ENCODE measurements at regions not wholly inside any gene's neighbourhood (a gene's known extent, or its start where the extent isn't known, plus 50 kb on each side); places are given as distances from the start of the nearest gene placed in this dataset.
"Not testable (repeated sequence)": the region's sequence is repeated elsewhere in the genome, so short reads cannot be mapped to it uniquely, and the experiment has no call there.

- H3K27me3 ChIP-seq (ENCODE audit: insufficient read depth, low read length) = no peaks in the 10 kb centered on the region
- H3K4me1 ChIP-seq (ENCODE audit: insufficient read depth, low read length) = no peaks in the 10 kb centered on the region
- no peak overlapping the region for H3K4me3 ChIP-seq (ENCODE audit: low read length)
- no peak overlapping the region for H3K9ac ChIP-seq (ENCODE audit: low read depth, low read length)
- no peak overlapping the region for H3K27ac ChIP-seq (ENCODE audit: low read depth, low read length)
- no peaks in the 10 kb centered on the region for H3K36me3 ChIP-seq (ENCODE audit: insufficient read depth, low read length)
- H3K9me3 ChIP-seq (ENCODE audit: insufficient read depth, low read depth, low read length) = no peaks in the 10 kb centered on the region
- WGBS = no CpG with 5 or more reads among the region's 1 CpG
These were observed 525.8 kb downstream of the NLGN4X start for GRCh38 chrX:5702890-5703289.

- Histone ChIP-seq H3K36me3 (ENCODE audit: insufficient read depth, low read length) (no peaks in the 10 kb centered on the region), H3K27me3 (ENCODE audit: insufficient read depth, low read length) (no peaks in the 10 kb centered on the region), H3K27ac (ENCODE audit: low read depth, low read length) (no peak overlapping the region), H3K4me1 (ENCODE audit: insufficient read depth, low read length) (no peaks in the 10 kb centered on the region), H3K9me3 (ENCODE audit: insufficient read depth, low read depth, low read length) (no peaks in the 10 kb centered on the region), H3K4me3 (ENCODE audit: low read length) (no peak overlapping the region), H3K9ac (ENCODE audit: low read depth, low read length) (no peak overlapping the region)
- 93% methylated on average over 7 of the region's 7 CpGs for WGBS
These were observed 532.7 kb downstream of the NLGN4X start for GRCh38 chrX:5695971-5696370.

- Histone ChIP-seq H3K27ac (ENCODE audit: low read depth, low read length) (no peak overlapping the region), H3K4me3 (ENCODE audit: low read length) (no peak overlapping the region), H3K4me1 (ENCODE audit: insufficient read depth, low read length) (no peaks in the 10 kb centered on the region), H3K27me3 (ENCODE audit: insufficient read depth, low read length) (no peaks in the 10 kb centered on the region), H3K9me3 (ENCODE audit: insufficient read depth, low read depth, low read length) (no peaks in the 10 kb centered on the region), H3K36me3 (ENCODE audit: insufficient read depth, low read length) (no peaks in the 10 kb centered on the region), H3K9ac (ENCODE audit: low read depth, low read length) (no peak overlapping the region)
- WGBS = 98% methylated on average over 2 of the region's 2 CpGs
These were observed 544.7 kb downstream of the NLGN4X start for GRCh38 chrX:5683996-5684395.

- Histone ChIP-seq H3K27ac (ENCODE audit: low read depth, low read length) (no peak overlapping the region), H3K9ac (ENCODE audit: low read depth, low read length) (no peak overlapping the region), H3K4me1 (ENCODE audit: insufficient read depth, low read length) (no peaks in the 10 kb centered on the region), H3K9me3 (ENCODE audit: insufficient read depth, low read depth, low read length) (no peaks in the 10 kb centered on the region), H3K4me3 (ENCODE audit: low read length) (no peak overlapping the region), H3K36me3 (ENCODE audit: insufficient read depth, low read length) (no peaks in the 10 kb centered on the region), H3K27me3 (ENCODE audit: insufficient read depth, low read length) (no peaks in the 10 kb centered on the region)
- WGBS = 67% methylated on average over 3 of the region's 3 CpGs
These were observed 547.5 kb downstream of the NLGN4X start for GRCh38 chrX:5681159-5681558.

- WGBS = 86% methylated on average over 3 of the region's 3 CpGs
- H3K36me3 ChIP-seq (ENCODE audit: insufficient read depth, low read length) = no peaks in the 10 kb centered on the region
- H3K4me1 ChIP-seq (ENCODE audit: insufficient read depth, low read length) = no peaks in the 10 kb centered on the region
- no peaks in the 10 kb centered on the region for H3K27me3 ChIP-seq (ENCODE audit: insufficient read depth, low read length)
- no peak overlapping the region for H3K4me3 ChIP-seq (ENCODE audit: low read length)
- no peak overlapping the region for H3K27ac ChIP-seq (ENCODE audit: low read depth, low read length)
- no peak overlapping the region for H3K9ac ChIP-seq (ENCODE audit: low read depth, low read length)
- no peaks in the 10 kb centered on the region for H3K9me3 ChIP-seq (ENCODE audit: insufficient read depth, low read depth, low read length)
These were observed 554.6 kb downstream of the NLGN4X start for GRCh38 chrX:5674036-5674435.

DNA sequence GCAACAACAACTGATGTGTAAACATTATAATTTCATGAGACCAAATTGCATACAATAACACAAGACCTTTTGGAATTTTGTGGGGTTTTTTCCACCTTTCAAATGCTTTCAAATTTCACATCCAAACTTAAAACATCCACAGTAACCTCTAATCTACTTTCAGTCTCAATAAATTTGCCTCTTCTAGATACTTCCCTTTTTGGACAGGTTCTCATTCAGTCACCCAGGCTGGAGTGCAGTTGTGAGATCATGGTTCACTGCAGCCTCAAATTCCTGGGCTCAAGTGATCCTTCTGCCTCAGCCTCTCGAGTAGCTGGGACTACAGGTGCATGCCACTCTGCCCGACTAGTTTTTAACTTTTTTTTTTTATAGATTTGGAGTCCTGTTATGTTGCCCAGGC lies 556.6 kb downstream of the NLGN4X start:
- Histone ChIP-seq H3K4me3 (ENCODE audit: low read length) (no peak overlapping the region), H3K36me3 (ENCODE audit: insufficient read depth, low read length) (no peaks in the 10 kb centered on the region), H3K4me1 (ENCODE audit: insufficient read depth, low read length) (no peaks in the 10 kb centered on the region), H3K9ac (ENCODE audit: low read depth, low read length) (no peak overlapping the region), H3K27ac (ENCODE audit: low read depth, low read length) (no peak overlapping the region), H3K9me3 (ENCODE audit: insufficient read depth, low read depth, low read length) (no peaks in the 10 kb centered on the region), H3K27me3 (ENCODE audit: insufficient read depth, low read length) (no peaks in the 10 kb centered on the region)
- WGBS = 95% methylated on average over 2 of the region's 2 CpGs

DNA sequence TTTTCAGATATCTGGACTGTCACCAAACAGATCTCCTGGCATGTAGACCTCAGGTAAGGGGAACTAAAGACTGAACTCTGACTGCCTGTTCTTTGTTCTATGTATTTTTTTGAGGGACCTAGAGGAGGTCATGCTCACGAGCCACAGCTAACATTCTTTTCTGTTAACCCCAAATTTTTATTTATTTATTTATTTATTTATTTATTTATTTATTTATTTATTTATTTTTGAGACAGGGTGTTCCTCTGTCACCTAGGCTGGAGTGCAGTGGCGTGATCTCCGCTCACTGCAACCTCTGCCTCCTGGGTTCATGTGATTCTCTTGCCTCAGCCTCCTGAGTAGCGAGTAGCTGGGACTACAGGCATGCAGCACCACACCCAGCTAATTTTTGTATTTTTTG lies 562.0 kb downstream of the NLGN4X start:
- H3K4me3 ChIP-seq (ENCODE audit: low read length); H3K27me3 ChIP-seq (ENCODE audit: insufficient read depth, low read length); H3K36me3 ChIP-seq (ENCODE audit: insufficient read depth, low read length); H3K9me3 ChIP-seq (ENCODE audit: insufficient read depth, low read depth, low read length); H3K4me1 ChIP-seq (ENCODE audit: insufficient read depth, low read length); H3K9ac ChIP-seq (ENCODE audit: low read depth, low read length); H3K27ac ChIP-seq (ENCODE audit: low read depth, low read length): not testable (repeated sequence)
- 93% methylated on average over 3 of the region's 4 CpGs for WGBS

DNA sequence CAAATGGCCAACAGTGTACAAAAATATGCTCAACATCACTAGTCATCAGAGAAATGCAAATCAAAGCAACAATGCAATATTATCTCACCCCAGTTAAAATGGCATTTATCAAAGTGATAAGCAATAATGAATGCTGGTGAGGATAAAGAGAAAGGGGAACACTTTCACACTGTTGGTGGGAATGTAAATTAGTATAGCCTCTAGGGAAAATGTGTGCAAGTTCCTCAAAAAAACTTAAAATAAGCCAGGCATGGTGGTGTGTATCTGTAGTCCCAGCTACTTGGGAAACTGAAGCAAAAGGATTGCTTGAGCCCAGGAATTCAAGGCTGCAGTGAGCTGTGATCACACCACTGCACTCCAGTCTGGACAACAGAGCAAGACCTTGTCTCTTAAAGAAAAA lies 572.1 kb downstream of the NLGN4X start:
- Histone ChIP-seq H3K4me3 (ENCODE audit: low read length) (no peak overlapping the region), H3K36me3 (ENCODE audit: insufficient read depth, low read length) (no peaks in the 10 kb centered on the region), H3K27me3 (ENCODE audit: insufficient read depth, low read length) (no peaks in the 10 kb centered on the region), H3K4me1 (ENCODE audit: insufficient read depth, low read length) (no peaks in the 10 kb centered on the region), H3K9me3 (ENCODE audit: insufficient read depth, low read depth, low read length) (no peaks in the 10 kb centered on the region), H3K9ac (ENCODE audit: low read depth, low read length) (no peak overlapping the region), H3K27ac (ENCODE audit: low read depth, low read length) (no peak overlapping the region)

- H3K36me3 ChIP-seq (ENCODE audit: insufficient read depth, low read length) = no peaks in the 10 kb centered on the region
- no peaks in the 10 kb centered on the region for H3K27me3 ChIP-seq (ENCODE audit: insufficient read depth, low read length)
- no peaks in the 10 kb centered on the region for H3K9me3 ChIP-seq (ENCODE audit: insufficient read depth, low read depth, low read length)
- peak overlapping the region; percentile 68; the same call in 1 of the 2 replicates for H3K27ac ChIP-seq (ENCODE audit: low read depth, low read length)
- no peak overlapping the region for H3K4me3 ChIP-seq (ENCODE audit: low read length)
- H3K4me1 ChIP-seq (ENCODE audit: insufficient read depth, low read length) = peaks cover 22% of the 10 kb centered on the region
- no peak overlapping the region for H3K9ac ChIP-seq (ENCODE audit: low read depth, low read length)
- 78% methylated on average over 3 of the region's 3 CpGs for WGBS
These were observed 577.8 kb downstream of the NLGN4X start for GRCh38 chrX:5650904-5651303.

DNA sequence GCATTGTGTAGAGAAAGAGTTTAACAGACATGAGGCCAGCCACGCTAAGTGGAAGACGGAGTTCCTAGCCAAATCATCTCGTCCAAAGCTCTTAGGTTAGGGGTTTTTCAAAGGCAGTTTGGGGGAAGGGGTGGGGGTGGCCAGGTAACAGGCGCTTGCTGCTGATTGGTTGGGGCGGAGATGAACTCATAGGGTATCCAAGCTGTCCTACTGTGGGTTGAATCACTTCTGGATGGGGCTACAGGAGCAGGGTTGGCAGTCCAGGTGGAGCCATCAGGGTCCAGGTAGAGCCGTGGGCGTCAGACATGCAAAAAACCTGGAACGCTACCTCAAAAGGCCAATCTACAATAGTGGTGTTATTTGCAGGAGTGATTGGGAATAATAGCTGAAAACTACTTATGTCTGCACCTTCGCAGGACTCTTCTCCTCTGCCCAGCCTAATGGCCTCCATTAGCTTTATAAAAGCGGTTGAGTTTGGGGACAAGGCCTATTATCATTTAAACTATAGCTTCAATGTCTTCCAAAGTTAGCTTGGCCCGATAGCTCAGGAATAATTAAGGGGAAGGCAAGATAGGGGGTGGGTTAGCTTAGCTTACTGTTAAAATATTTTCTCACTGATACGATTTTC lies 579.6 kb downstream of the NLGN4X start:
- H3K9me3 ChIP-seq (ENCODE audit: insufficient read depth, low read depth, low read length) = no peaks in the 10 kb centered on the region
- peak overlapping the region; percentile 64 for H3K9ac ChIP-seq (ENCODE audit: low read depth, low read length)
- no peaks in the 10 kb centered on the region for H3K27me3 ChIP-seq (ENCODE audit: insufficient read depth, low read length)
- 33% methylated on average over 9 of the region's 12 CpGs for WGBS
- H3K4me1 ChIP-seq (ENCODE audit: insufficient read depth, low read length) = peaks cover 28% of the 10 kb centered on the region
- peak overlapping the region; percentile 84; the same call in 1 of the 2 replicates for H3K27ac ChIP-seq (ENCODE audit: low read depth, low read length)
- H3K4me3 ChIP-seq (ENCODE audit: low read length) = peak overlapping the region; percentile 36
- no peaks in the 10 kb centered on the region for H3K36me3 ChIP-seq (ENCODE audit: insufficient read depth, low read length)

DNA sequence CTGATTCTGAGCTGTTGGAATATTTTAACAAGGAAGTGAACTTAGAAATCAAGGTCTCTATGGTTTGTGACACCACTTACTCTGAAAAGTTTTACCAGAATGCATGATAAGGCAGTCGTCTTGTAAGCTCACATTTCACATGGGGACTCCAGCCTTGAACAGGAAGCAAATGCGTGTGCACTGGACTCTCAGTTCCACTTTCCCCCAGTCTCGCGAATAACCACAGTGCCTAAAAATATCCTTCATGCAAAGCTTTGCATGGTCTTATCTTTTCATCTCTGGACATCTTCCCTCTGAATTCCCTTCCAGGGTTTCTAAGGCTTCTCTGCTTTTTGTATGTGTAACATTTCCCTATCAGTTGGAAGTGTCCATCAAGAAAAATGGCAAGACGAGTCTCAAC lies 581.8 kb downstream of the NLGN4X start:
- H3K4me3 ChIP-seq (ENCODE audit: low read length) = no peak overlapping the region
- no peak overlapping the region for H3K27ac ChIP-seq (ENCODE audit: low read depth, low read length)
- H3K4me1 ChIP-seq (ENCODE audit: insufficient read depth, low read length) = peaks cover 28% of the 10 kb centered on the region
- no peaks in the 10 kb centered on the region for H3K36me3 ChIP-seq (ENCODE audit: insufficient read depth, low read length)
- H3K27me3 ChIP-seq (ENCODE audit: insufficient read depth, low read length) = no peaks in the 10 kb centered on the region
- H3K9ac ChIP-seq (ENCODE audit: low read depth, low read length) = no peak overlapping the region
- 91% methylated on average over 5 of the region's 5 CpGs for WGBS
- H3K9me3 ChIP-seq (ENCODE audit: insufficient read depth, low read depth, low read length) = no peaks in the 10 kb centered on the region

DNA sequence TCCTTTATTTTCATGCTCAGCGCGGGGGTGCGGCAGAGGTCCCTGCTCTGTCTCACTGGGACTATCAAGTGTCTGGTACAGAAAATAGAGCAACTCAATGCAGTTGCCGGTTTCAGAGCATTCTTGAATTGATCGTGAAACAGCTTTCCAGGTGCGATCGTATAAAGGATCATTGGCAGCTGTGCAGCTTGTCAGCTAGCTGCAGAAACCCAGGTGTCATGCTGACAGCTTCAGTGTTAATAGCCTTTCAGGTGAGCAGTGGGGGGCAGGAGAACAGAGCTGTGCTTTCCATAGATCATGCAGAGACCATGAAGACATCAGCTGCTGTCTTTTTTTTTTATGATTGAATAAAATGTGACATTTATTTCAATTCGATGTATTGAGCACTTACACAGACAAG lies 583.9 kb downstream of the NLGN4X start:
- Histone ChIP-seq H3K27me3 (ENCODE audit: insufficient read depth, low read length) (no peaks in the 10 kb centered on the region), H3K36me3 (ENCODE audit: insufficient read depth, low read length) (no peaks in the 10 kb centered on the region), H3K4me3 (ENCODE audit: low read length) (no peak overlapping the region), H3K9me3 (ENCODE audit: insufficient read depth, low read depth, low read length) (no peaks in the 10 kb centered on the region), H3K9ac (ENCODE audit: low read depth, low read length) (no peak overlapping the region), H3K27ac (ENCODE audit: low read depth, low read length) (no peak overlapping the region), H3K4me1 (ENCODE audit: insufficient read depth, low read length) (peaks cover 24% of the 10 kb centered on the region)
- 78% methylated on average over 7 of the region's 8 CpGs for WGBS
